Fibroblast of skin of scalp (primary cell): ENCODE measurements at regions not wholly inside any gene's neighbourhood (a gene's known extent, or its start where the extent isn't known, plus 50 kb on each side); places are given as distances from the start of the nearest gene placed in this dataset.
"Not testable (repeated sequence)": the region's sequence is repeated elsewhere in the genome, so short reads cannot be mapped to it uniquely, and the experiment has no call there.

Experiments used
- DNase-seq: peaks from one replicate; pipeline ENCODE4 v3.0.0-alpha.2; 2013

DNA sequence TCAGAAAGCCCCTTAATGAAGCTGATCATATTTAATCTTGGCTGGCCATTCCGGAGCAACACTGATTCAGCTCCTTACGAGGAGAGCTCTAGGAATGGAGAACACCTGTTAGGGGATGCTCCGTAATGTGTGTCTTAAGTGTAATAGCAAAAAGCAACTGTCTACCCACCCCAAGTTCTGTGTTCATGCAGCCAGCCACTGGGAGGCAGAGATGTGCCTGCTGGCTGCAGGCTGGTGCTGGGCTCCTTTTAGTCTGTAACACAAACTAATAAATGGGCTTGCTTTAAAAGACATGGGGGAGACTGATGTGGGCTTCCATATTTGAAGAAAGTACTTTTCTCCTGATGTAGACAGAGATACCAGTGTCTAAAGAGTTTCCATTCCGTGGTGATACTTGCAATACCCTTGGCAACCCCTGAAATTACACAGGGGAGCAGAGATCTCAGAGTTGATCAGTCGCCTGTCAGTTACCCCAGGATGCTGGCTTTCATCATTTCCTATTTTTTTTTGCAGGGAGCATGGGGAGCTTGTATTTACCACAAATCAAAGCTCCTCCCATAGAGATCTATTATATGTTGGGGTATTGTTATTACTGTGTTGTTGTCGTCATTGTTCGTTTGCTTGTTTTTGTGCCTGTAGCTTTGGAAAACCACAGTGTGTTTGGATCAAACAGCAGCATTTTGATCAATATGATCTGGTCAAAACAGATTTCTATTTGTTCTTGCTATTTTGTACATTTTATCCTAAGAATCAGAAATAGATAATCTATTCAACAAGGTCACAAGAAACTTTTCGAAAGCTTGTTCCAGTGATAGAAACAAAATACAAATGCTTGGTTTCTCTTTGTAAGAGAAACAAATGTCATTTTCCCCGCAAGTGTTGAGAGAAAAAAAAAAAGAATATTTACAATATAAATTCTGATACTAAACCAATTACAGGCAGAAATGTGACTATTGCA, 65.8 kb downstream of the MTX3 start:
- no peak for DNase-seq

GRCh38 chr5:79923431-79923830, 67.6 kb downstream of the MTX3 start:
- no peak for DNase-seq

GRCh38 chr5:79922626-79923025, 68.4 kb downstream of the MTX3 start:
- DNase-seq: no peak

DNA sequence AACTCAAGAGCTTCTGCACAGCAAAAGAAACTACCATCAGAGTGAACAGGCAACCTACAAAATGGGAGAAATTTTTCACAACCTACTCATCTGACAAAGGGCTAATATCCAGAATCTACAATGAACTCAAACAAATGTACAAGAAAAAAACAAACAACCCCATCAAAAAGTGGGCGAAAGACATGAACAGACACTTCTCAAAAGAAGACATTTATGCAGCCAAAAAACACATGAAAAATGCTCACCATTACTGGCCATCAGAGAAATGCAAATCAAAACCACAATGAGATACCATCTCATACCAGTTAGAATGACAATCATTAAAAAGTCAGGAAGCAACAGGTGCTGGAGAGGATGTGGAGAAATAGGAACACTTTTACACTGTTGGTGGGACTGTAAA, 83.6 kb downstream of the MTX3 start:
- DNase-seq: not testable (repeated sequence)

- DNase-seq: not testable (repeated sequence)
Observed at GRCh38 chr5:79902571-79902970, 88.5 kb downstream of the MTX3 start.

DNA sequence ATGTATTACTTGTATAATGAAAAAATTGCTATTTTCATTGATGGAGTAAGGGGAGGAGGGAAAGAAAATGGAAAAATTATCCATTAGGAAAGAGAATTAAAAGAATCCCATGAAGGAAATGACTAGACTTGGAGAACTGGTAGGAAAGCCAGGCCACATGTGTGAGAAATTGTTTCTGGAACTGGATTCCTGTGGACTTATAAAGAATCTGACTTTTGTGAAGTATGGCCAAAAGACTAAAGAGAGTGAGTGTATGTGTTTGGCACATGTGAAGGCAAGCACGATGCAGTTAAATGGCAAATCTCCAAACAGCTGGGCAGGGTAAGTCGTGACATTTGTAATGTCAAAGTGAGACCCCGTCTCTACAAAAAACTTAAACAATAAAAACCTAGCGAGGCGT, 89.4 kb downstream of the MTX3 start:
- DNase-seq: no peak

DNA sequence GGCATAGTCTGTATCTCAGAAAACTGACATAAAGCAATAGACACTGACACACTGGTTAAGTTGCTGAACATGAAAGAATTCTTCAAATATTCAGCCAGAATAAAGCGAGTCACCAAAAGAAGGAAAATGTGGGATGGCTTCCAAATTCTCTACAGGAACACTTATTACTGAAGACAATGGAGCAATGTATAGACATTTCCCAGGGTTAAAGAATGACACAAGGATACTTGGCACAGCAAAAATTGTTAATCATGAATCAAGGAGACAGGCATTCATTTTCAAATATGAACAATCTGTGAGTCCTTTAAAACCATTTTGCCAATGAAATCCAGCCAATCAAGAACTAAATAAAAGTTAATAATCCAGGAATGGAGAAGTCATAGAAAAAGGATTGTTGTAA, 92.5 kb downstream of the MTX3 start:
- peak; percentile 27 for DNase-seq

- DNase-seq: no peak
Observed at GRCh38 chr5:79893976-79894375, 97.1 kb downstream of the MTX3 start.

GRCh38 chr5:79893485-79893884, 97.6 kb downstream of the MTX3 start:
- DNase-seq: no peak

- no peak for DNase-seq
Observed at GRCh38 chr5:79890930-79891249, 100.2 kb downstream of the MTX3 start.

GRCh38 chr5:79890119-79890929, 100.7 kb downstream of the MTX3 start:
- no peak for DNase-seq

GRCh38 chr5:79888643-79889042, 102.4 kb downstream of the MTX3 start:
- DNase-seq: no peak

- DNase-seq: no peak
Observed at GRCh38 chr5:79886925-79887655, 104.0 kb downstream of the MTX3 start.

DNA sequence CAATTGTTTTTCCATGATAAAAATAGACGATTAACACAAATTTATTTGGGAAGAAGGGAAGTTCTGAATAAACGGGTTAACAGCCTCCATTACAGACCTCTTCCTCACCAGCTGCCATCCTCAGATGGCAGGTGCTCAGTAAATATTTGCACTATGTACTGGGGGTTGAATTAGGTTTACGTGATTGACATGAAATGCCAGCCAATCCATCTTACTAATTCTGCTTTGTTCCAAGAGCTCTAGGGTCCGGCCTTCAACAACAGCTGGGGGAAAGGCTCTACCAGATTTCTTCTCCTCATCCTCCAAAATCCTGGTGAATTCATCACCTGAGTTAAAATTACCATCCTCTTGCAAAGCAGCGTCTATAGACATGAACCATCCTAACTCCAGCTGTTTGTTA, 104.6 kb downstream of the MTX3 start:
- no peak for DNase-seq

DNA sequence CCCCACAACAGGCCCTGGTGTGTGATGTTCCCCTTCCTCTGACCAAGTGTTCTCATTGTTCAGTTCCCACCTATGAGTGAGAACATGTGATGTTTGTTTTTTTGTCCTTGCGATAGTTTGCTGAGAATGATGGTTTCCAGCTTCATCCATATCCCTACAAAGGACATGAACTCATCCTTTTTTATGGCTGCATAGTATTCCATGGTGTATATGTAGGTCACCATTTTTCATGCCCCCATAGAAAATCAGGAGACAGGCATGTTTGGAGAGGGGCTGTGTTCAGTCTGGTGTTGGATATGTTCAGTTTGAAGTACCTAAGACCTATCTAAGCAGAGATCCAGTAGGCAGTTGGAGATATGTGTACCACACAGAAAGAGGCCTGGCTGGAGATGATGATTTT, 111.2 kb downstream of the MTX3 start:
- not testable (repeated sequence) for DNase-seq

GRCh38 chr5:79878721-79879336, 112.2 kb downstream of the MTX3 start:
- DNase-seq: no peak

- DNase-seq: no peak
Observed at GRCh38 chr5:79878136-79878679, 112.9 kb downstream of the MTX3 start.

- DNase-seq: peak; percentile 17
Observed at GRCh38 chr5:79876456-79876855, 114.6 kb downstream of the MTX3 start.

GRCh38 chr5:79875230-79875629, 115.8 kb downstream of the MTX3 start:
- DNase-seq: peak; percentile 25

DNA sequence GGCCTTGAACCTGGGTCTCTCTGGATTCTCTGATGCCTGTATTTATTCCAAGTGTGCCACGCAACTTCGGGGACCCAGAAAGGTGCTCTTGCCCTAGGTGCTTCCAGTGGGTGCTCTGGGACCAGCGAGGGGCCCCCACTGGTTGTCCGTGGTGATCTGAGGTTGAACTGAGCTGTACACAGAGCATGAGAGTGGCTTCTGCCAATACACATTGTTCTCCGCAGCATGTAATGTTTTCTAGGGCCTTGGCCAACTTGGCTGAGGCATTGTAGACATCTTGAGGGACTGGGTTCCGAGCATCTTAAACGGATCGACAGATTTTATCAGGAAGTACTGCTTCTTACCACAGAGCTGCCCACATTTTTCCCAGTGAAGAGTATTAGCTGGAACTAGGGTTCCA, 117.9 kb downstream of the MTX3 start:
- DNase-seq: no peak

- no peak for DNase-seq
Observed at GRCh38 chr5:79872291-79872690, 118.8 kb downstream of the MTX3 start.
